ENCODE measurements at regions not wholly inside any gene's neighbourhood (a gene's known extent, or its start where the extent isn't known, plus 50 kb on each side); places are given as distances from the start of the nearest gene placed in this dataset.

GRCh38 chr10:131012641-131012985 is 298.9 kb downstream of the TCERG1L start:
- TF ChIP-seq CTCF (IDR thresholded peaks at IDR 0.05), result no peak
- TF ChIP-seq POLR2AphosphoS5 (IDR thresholded peaks at IDR 0.05), result no peak
